RWPE1 (cell line): ENCODE measurements at regions not wholly inside any gene's neighbourhood (a gene's known extent, or its start where the extent isn't known, plus 50 kb on each side); places are given as distances from the start of the nearest gene placed in this dataset.

Source experiments
- CTCF ChIA-PET: fragments of 350-600 bp; sonication (Branson Sonifier 250); formaldehyde crosslinking; extraction: SDS; loops from one replicate; lab custom pipeline; 2021; lab: Yijun Ruan, JAX
- POLR2A ChIA-PET: fragments of 400-600 bp; formaldehyde crosslinking; extraction: SDS; loops from one replicate; lab custom pipeline; 2020; ENCODE audit warnings: antibody characterized with exemption; ENCODE audit not compliant: low non-redundant PET; lab: Yijun Ruan, JAX
- DNase-seq: peaks from one replicate; pipeline ENCODE4 v3.0.0; 2012; ENCODE audit warnings: low spot score
- H3K27ac ChIP-seq: fragments of 450-650 bp; 2 replicates; pipeline ENCODE4 v1.5.1; 2017
- CTCF ChIP-seq: fragments of 450-650 bp; conservative IDR thresholded peaks from 2 replicates; pipeline ENCODE4 v1.5.1; 2017; ENCODE audit warnings: low read depth, mild to moderate bottlenecking

GRCh38 chr3:127112796-127113570, 79.9 kb upstream of the PRR23E start:
- TF ChIP-seq CTCF = no peak
- ChIA-PET POLR2A (no interaction called here), CTCF (no interaction called here)
- DNase-seq = no peak
- H3K27ac ChIP-seq = no peak overlapping the region

- TF ChIP-seq CTCF = no peak
Observed at GRCh38 chr3:127113571-127113891, 79.4 kb upstream of the PRR23E start.

GRCh38 chr3:127114337-127115070, 78.4 kb upstream of the PRR23E start:
- no peak for DNase-seq
- CTCF ChIA-PET = no interaction called here
- POLR2A ChIA-PET = no interaction called here
- no peak for TF ChIP-seq CTCF
- no peak overlapping the region for H3K27ac ChIP-seq

More at GRCh38 chr3:127113571-127113891, 79.4 kb upstream of the PRR23E start:
- DNase-seq = no peak
- POLR2A ChIA-PET = no interaction called here
- H3K27ac ChIP-seq = no peak overlapping the region
- CTCF ChIA-PET = no interaction called here

GRCh38 chr3:127115691-127116351, 77.1 kb upstream of the PRR23E start:
- ChIA-PET CTCF (no interaction called here), POLR2A (no interaction called here)
- no peak overlapping the region for H3K27ac ChIP-seq
- no peak for DNase-seq
- no peak for TF ChIP-seq CTCF

GRCh38 chr3:127118366-127118765, 74.6 kb upstream of the PRR23E start:
- DNase-seq = no peak
- TF ChIP-seq CTCF = no peak
- no peak overlapping the region for H3K27ac ChIP-seq
- POLR2A ChIA-PET = no interaction called here
- CTCF ChIA-PET = no interaction called here

- CTCF ChIA-PET = no interaction called here
- POLR2A ChIA-PET = no interaction called here
- DNase-seq = no peak
- no peak for TF ChIP-seq CTCF
- H3K27ac ChIP-seq = no peak overlapping the region
Observed at GRCh38 chr3:127119693-127120464, 73.1 kb upstream of the PRR23E start.
